Right renal cortex interstitium (tissue), 3 donors: ENCODE measurements at regions not wholly inside any gene's neighbourhood (a gene's known extent, or its start where the extent isn't known, plus 50 kb on each side); places are given as distances from the start of the nearest gene placed in this dataset.

ENCODE experiments used
- DNase-seq, 3 donors: peaks; one replicate each; pipeline ENCODE4 v3.0.0-alpha.2; 2013; ENCODE audit warnings: low read depth in 3 of 3, low spot score in 2 of 3

DNA sequence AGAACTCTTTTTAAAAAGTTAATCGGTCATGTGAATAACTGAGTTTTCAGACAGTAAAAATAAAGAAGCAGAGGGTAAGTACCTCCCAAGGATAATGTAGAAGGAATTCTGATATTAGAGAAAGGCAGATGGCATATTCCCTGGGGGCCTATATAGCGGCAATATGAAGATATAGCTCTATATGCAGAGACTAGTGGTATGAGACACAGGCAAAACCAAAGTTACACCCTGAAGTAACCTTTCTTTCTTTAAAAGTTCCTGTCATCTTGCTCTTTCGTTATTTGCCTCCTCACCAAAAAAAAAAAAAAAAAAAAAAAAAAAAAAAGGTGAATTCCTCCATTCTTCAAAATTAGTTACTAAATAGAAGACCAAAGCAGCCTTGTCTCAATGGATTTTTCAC is 76.2 kb upstream of the ARHGAP32 start:
- DNase-seq: no peak

DNA sequence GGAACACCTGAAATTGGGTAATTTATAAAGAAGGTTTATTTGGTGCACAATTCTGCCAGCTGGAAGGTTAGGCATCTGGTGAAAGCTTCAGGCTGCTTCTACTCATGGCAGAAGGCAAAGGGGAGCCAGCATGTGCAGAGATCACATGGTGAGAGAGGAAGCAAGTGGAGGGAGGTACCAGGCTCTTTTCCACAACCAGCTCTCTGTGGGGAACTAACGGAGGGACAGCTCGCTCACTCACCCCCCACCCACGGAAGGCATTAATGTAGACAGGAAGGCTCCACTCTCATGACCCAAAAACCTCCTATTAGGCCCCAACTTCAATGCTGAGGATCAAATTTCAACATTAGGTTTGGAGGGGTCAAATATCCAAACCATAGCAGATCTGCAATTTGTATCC is 75.6 kb upstream of the ARHGAP32 start:
- no peak for DNase-seq

DNA sequence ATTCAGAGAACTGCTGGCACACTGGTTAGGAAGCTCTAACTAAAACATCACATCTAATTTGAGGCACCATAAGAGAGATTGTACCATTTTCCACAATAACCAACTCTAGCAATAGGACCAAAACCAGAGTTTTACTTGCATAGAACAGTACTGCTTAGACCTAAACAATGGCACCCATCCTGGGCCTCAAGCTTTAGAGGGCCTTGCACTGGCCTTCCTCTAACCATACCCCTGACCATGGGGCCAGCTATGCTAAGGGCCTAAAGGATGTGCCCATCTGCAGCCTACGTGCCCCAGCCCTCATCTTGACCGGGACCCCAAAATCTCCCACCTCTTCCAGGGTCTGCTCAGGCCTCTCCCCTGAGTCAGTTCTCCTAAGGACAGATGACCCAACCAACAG is 74.4 kb upstream of the ARHGAP32 start:
- no peak for DNase-seq

DNA sequence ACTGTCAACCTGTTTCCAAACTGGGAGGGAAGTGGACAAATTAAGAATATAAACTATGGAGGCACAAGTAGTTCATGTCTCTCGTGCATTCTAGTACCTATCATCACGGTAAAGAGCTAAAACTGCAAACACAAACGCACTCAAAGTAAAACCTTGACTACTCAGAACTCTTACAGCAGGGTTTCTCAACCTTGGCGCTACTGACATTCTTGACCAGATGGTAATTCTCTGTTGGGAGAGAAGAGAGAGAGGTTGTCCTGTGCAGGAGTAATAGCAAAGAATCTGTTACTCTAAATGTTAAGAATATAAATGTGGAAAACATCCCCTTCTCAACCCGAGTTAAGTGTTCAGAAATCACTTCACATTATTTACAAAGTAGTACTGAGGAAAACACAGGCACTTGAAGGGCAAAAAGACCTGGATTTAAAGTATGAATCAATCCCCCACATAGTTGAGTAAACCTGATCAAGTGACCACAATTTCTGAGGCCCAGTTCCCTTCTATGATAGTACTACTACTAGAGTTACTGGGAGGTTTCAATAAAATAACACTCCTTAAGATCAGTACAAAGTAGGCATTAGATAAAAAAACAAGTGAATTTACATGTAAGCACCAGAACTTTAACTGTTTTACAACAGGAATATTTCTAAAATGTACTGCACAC is 73.1 kb upstream of the ARHGAP32 start:
- no peak for DNase-seq

DNA sequence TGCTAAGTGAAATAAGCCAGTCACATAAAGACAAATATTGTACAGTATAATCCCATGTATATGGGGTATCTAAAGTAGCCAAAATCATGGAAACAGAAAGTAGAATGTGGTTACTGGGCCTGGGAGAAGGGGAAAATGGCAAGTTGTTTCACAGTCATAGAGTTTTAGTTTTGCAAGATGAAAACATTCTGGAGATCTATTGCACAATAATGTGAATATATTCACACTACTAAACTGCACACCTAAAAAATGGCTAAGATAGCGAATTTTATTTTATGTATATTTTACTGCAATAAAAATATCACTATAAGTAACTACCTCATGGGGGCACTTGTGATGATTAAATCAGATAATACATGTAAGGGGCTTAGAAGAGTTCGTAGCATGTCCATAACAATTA is 72.0 kb upstream of the ARHGAP32 start:
- DNase-seq: no peak

GRCh38 chr11:129260750-129261149 is 68.6 kb upstream of the ARHGAP32 start:
- DNase-seq: no peak

- no peak for DNase-seq
Observed at GRCh38 chr11:129259931-129260348, 67.8 kb upstream of the ARHGAP32 start.

- no peak for DNase-seq
Observed at GRCh38 chr11:129258205-129258604, 66.1 kb upstream of the ARHGAP32 start.

DNA sequence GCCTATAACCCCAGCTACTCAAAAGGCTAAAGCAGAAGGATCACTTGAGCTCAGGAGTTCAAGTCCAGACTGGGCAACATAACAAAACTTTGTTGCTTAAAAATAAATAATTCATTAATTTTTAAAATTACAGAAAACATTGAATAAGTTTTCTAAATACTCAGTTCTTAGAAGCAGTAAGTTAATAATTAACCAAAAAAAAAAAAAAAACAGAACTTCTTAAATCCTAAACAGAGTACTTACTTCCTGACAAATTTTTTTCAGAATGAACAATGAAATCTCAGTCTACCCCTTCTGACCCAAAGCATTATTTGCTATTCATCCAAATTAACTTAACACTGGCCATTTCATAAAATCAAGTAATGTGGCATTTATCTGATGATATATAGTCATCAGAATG is 65.4 kb upstream of the ARHGAP32 start:
- DNase-seq: no peak

DNA sequence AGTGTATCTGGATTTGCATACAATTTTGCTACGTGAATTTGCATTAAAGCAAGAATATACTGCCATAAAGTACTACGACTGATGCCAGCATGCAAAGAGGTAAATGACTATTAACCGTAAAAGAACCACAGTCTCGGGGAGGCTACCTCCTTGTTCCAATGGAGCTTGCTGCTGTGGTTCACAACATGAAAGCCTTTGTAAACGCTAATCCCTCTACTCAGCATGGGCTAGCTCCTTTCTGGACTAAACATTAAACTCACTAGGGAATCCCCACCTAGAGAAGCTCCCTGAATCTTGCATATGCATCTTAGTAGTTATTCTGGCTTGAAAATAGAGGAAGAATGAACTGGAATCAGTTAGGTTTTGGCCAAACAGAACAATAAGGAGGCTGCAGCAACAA is 60.5 kb upstream of the ARHGAP32 start:
- no peak for DNase-seq

DNA sequence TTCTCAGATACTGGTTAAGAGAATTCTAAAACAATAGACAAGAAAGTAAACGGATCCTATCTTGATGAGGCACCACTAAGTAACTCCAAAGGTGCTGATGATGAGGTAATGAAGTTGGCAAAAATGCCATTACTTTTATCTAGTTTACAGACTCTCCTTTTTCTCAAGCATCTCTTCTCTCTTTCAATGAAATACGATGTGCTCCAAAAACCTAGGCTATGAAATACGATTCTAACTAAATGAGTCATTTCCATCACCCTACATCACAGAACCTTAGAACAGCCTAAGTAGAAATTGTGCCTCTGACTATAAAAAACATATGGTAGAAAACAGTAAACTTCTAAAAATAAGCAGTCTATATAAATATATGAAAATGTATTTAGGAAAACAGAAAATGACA is 58.9 kb upstream of the ARHGAP32 start:
- no peak for DNase-seq

DNA sequence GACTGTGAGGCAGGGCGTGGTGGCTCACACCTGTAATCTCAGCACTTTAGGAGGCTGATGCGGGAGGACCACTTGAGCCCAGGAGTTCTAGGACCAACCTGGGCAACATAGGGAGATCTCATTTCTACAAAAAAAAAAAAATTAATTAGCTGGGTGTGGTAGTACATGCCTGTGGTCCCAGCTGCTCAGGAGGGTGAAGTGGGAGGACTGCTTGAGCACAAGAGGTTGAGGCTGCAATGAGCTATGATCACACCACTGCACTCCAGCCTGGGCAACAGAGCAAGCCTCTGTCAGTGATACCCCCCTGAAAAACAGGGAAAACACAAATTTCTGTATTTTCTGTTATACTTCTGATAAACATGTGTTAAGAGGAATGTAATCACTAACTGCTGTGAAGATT is 57.8 kb upstream of the ARHGAP32 start:
- DNase-seq: no peak

DNA sequence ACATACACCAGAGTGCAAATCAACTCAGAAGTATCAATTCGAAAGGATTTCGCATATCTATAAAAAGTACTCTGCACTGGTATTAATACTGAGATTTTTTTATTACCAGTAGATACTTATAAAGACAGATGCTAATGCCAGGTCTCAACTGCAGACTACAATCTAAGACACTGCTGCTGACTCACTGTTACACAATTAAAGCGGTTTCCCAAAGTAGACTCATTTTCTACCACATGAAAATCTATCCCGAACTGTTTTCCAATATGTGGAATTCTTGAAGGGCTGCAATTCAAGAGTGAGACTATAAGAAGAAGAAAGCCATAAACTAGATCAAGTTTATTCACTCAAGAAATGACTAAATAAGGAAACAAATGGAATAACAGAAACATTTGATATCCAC is 57.2 kb upstream of the ARHGAP32 start:
- no peak for DNase-seq

GRCh38 chr11:129248618-129249017 is 56.5 kb upstream of the ARHGAP32 start:
- DNase-seq: no peak

DNA sequence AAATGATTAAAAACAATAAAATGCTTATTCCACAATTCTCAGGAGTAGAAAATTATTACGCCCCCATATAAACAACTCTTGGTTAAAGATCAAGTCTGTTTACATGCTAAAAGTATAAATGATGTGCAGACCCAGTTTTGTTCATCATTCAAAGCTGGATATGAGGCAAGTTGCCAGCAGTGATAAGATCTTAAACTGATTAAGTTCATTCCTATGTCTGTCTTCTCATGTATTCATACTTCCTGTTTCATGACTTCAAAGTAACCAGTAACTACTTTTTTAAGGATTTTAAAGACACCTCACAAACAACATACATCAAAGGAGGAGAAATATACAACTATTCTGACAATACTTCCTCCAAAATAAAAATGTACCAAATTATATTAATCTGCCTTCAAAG is 55.0 kb upstream of the ARHGAP32 start:
- no peak for DNase-seq

- DNase-seq: no peak
Observed at GRCh38 chr11:129242855-129243254, 50.7 kb upstream of the ARHGAP32 start.
